PC-3 (cell line): ENCODE measurements at regions not wholly inside any gene's neighbourhood (a gene's known extent, or its start where the extent isn't known, plus 50 kb on each side); places are given as distances from the start of the nearest gene placed in this dataset.
A peak's percentile ranks its signal among the peaks of the same experiment; 100 is the strongest.
"Not testable (repeated sequence)": the region's sequence is repeated elsewhere in the genome, so short reads cannot be mapped to it uniquely, and the experiment has no call there.

Experiments used
- ATAC-seq: fragments of 200-7000 bp; cut with Tn5 transposase; 2 replicates; pipeline ENCODE4 v1.9.1; 2020; ENCODE audit warnings: mild to moderate bottlenecking, moderate library complexity
- BruUV-seq: library from RNA; stranded (reverse); fragments of 400-500 nt; replicated peaks from 2 replicates; lab custom pipeline; 2021; lab: Mats Ljungman, UMichigan
- CTCF ChIA-PET: fragments of 300-600 bp; sonication (Branson Sonifier 250); formaldehyde crosslinking; loops from one replicate; lab custom pipeline; 2022; ENCODE audit warnings: antibody characterized with exemption; lab: Charles Lee
- POLR2A ChIA-PET: fragments of 300-600 bp; sonication (Branson Sonifier 250); formaldehyde crosslinking; loops from one replicate; lab custom pipeline; 2022; ENCODE audit warnings: antibody characterized with exemption; ENCODE audit not compliant: unreplicated experiment; lab: Charles Lee
- DNase-seq: peaks from one replicate; pipeline ENCODE4 v3.0.0-alpha.2; 2015
- H2AFZ ChIP-seq: fragments of 300-600 bp; sonication (generic); 2 replicates; pipeline ENCODE4 v1.6.0; 2016; ENCODE audit warnings: antibody characterized with exemption, low read length
- H3F3A ChIP-seq: fragments of 300-600 bp; sonication (generic); one replicate; pipeline ENCODE4 v1.6.0; 2017; ENCODE audit warnings: antibody characterized with exemption, low read length, control low read depth, mild to moderate bottlenecking; ENCODE audit not compliant: unreplicated experiment
- H3K27ac ChIP-seq: fragments of 300-600 bp; sonication (generic); 2 replicates; pipeline ENCODE4 v1.5.1; 2016; ENCODE audit warnings: mild to moderate bottlenecking, low read length
- H3K27me3 ChIP-seq: fragments of 300-600 bp; sonication (generic); 2 replicates; pipeline ENCODE4 v1.6.1; 2016; ENCODE audit warnings: low read length, mixed read lengths
- H3K36me3 ChIP-seq: fragments of 300-600 bp; sonication (generic); 2 replicates; pipeline ENCODE4 v1.6.1; 2016; ENCODE audit warnings: low read depth, mixed run types, low read length, mixed read lengths
- H3K4me1 ChIP-seq: fragments of 300-600 bp; sonication (generic); 2 replicates; pipeline ENCODE4 v1.5.1; 2016; ENCODE audit warnings: low read length; ENCODE audit not compliant: insufficient read depth
- H3K4me2 ChIP-seq: fragments of 300-600 bp; sonication (generic); 2 replicates; pipeline ENCODE4 v1.6.0; 2016; ENCODE audit warnings: low read length
- H3K4me3 ChIP-seq: fragments of 300-600 bp; sonication (generic); 2 replicates; pipeline ENCODE4 v1.5.1; 2016; ENCODE audit warnings: mild to moderate bottlenecking, low read length, mixed read lengths
- H3K79me2 ChIP-seq: fragments of 300-600 bp; sonication (generic); 2 replicates; pipeline ENCODE4 v1.6.1; 2017; ENCODE audit warnings: low read length, mixed read lengths
- H3K9ac ChIP-seq: fragments of 300-600 bp; sonication (generic); 2 replicates; pipeline ENCODE4 v1.6.0; 2016; ENCODE audit warnings: mild to moderate bottlenecking, low read length
- H3K9me2 ChIP-seq: fragments of 300-600 bp; sonication (generic); replicated peaks from 2 replicates; pipeline ENCODE4 v1.6.1; 2016; ENCODE audit warnings: mixed run types, low read length, mixed read lengths
- H3K9me3 ChIP-seq: fragments of 300-600 bp; sonication (generic); 2 replicates; pipeline ENCODE4 v1.6.1; 2016; ENCODE audit warnings: low read length, mixed read lengths
- H4K20me1 ChIP-seq: fragments of 300-600 bp; sonication (generic); 2 replicates; pipeline ENCODE4 v1.6.1; 2016; ENCODE audit warnings: low read length, mixed read lengths
- CTCF ChIP-seq: fragments of 300-600 bp; sonication (generic); conservative IDR thresholded peaks from 2 replicates; pipeline ENCODE4 v1.5.1; 2017; ENCODE audit warnings: antibody characterized with exemption, low read depth, mild to moderate bottlenecking, low read length
- EZH2 ChIP-seq: fragments of 300-600 bp; sonication (generic); IDR thresholded peaks from one replicate; pipeline ENCODE4 v1.6.1; 2017; ENCODE audit warnings: antibody characterized with exemption, mild to moderate bottlenecking, low read length; ENCODE audit not compliant: unreplicated experiment
- EZH2phosphoT487 ChIP-seq: fragments of 300-600 bp; sonication (generic); IDR thresholded peaks from 2 replicates; pipeline ENCODE4 v1.6.1; 2018; ENCODE audit warnings: mild to moderate bottlenecking, antibody characterized with exemption, low read length, borderline replicate concordance
- intact Hi-C: fragments of 100-400 bp; cut with micrococcal nuclease; formaldehyde crosslinking; loops from 2 replicates; pipeline ENCODE4 v1.9.0; 2023

GRCh38 chr6:1477432-1478090, 88.2 kb downstream of the FOXF2 start:
- Histone ChIP-seq H3K4me2 (peak overlapping the region; percentile 40; the same call in 1 of the 2 replicates), H3K36me3 (no peaks in the 10 kb centered on the region), H3K4me1 (peaks cover 32% of the 10 kb centered on the region), H3K27me3 (no peaks in the 10 kb centered on the region), H3K9ac (no peak overlapping the region), H3K27ac (no peak overlapping the region), H3K79me2 (no peaks in the 10 kb centered on the region), H3F3A (no peaks in the 10 kb centered on the region), H3K9me2 (no peaks in the 10 kb centered on the region), H4K20me1 (no peaks in the 10 kb centered on the region), H3K4me3 (no peak overlapping the region), H3K9me3 (no peaks in the 10 kb centered on the region), H2AFZ (no peak overlapping the region)
- TF ChIP-seq EZH2 (no peak), EZH2phosphoT487 (no peak), CTCF (peak; percentile 49)
- CTCF ChIA-PET = interaction anchor here (1.0 kb wide), 1 partner anchor 41 kb away, joined by 7 read pairs; no protein-coding TSS in a partner anchor
- POLR2A ChIA-PET = no interaction called here
- BruUV-seq = no TSS peak
- DNase-seq = peak; percentile 80
- intact Hi-C loops = no loop called here
- peak; percentile 45 for ATAC-seq

GRCh38 chr6:1478163-1478826, 88.9 kb downstream of the FOXF2 start:
- intact Hi-C loops, H2AFZ ChIP-seq, H3K4me2 ChIP-seq: not testable (repeated sequence)

GRCh38 chr6:1479095-1479494, 89.7 kb downstream of the FOXF2 start:
- CTCF ChIA-PET = no interaction called here

More at GRCh38 chr6:1478163-1478826, 88.9 kb downstream of the FOXF2 start:
- ATAC-seq, BruUV-seq, H3K9me2 ChIP-seq, H4K20me1 ChIP-seq, H3K27me3 ChIP-seq, H3K36me3 ChIP-seq, H3K9me3 ChIP-seq, H3K27ac ChIP-seq, H3K79me2 ChIP-seq, CTCF ChIA-PET, H3K9ac ChIP-seq, POLR2A ChIA-PET, H3K4me3 ChIP-seq, H3F3A ChIP-seq, DNase-seq: not testable (repeated sequence)
- H3K4me1 ChIP-seq = peaks cover 36% of the 10 kb centered on the region

More at GRCh38 chr6:1479095-1479494, 89.7 kb downstream of the FOXF2 start:
- BruUV-seq = no TSS peak
- Histone ChIP-seq H2AFZ (no peak overlapping the region), H3K9me3 (no peaks in the 10 kb centered on the region), H4K20me1 (no peaks in the 10 kb centered on the region), H3K9ac (no peak overlapping the region), H3K27ac (no peak overlapping the region), H3K9me2 (no peaks in the 10 kb centered on the region), H3K79me2 (no peaks in the 10 kb centered on the region), H3K4me3 (no peak overlapping the region), H3K4me1 (peaks cover 36% of the 10 kb centered on the region), H3K4me2 (no peak overlapping the region), H3F3A (no peaks in the 10 kb centered on the region), H3K36me3 (no peaks in the 10 kb centered on the region), H3K27me3 (no peaks in the 10 kb centered on the region)
- ATAC-seq (no peak), DNase-seq (peak; percentile 5)
- POLR2A ChIA-PET = no interaction called here
- intact Hi-C loops = no loop called here
- TF ChIP-seq EZH2phosphoT487 (no peak), CTCF (no peak), EZH2 (no peak)
